Adrenal gland (tissue), 9 donors: ENCODE measurements at regions not wholly inside any gene's neighbourhood (a gene's known extent, or its start where the extent isn't known, plus 50 kb on each side); places are given as distances from the start of the nearest gene placed in this dataset.

Experiments
- DNase-seq, 7 donors: peaks; one replicate each; pipeline ENCODE4 v3.0.0-alpha.2; 2019 to 2020
- H3K27ac ChIP-seq, 5 donors: fragments of 200-600 bp; sonication (generic) in 4 of 5; 1 replicate in 3 of 5; 2 replicates in 2 of 5; pipeline versions ENCODE4 v1.5.1 to v1.8.0; 2016 to 2020; ENCODE audit warnings: mild to moderate bottlenecking in 1 of 5
- H3K27me3 ChIP-seq: fragments of 200-600 bp; 2 replicates; pipeline ENCODE4 v1.8.0; 2021
- H3K36me3 ChIP-seq, 2 donors: fragments of 200-600 bp; replicated peaks in 1 of 2; 1 replicate in 1 of 2; 2 replicates in 1 of 2; pipeline versions ENCODE4 v1.5.1 to v1.8.0; 2018 to 2022
- H3K4me1 ChIP-seq, 2 donors: fragments of 200-600 bp; replicated peaks in 1 of 2; 1 replicate in 1 of 2; 2 replicates in 1 of 2; pipeline versions ENCODE4 v1.5.1 to v1.8.0; 2018 to 2021
- H3K4me3 ChIP-seq, 4 donors: fragments of 200-600 bp; sonication (generic) in 3 of 4; one replicate each; pipeline ENCODE4 v1.5.1; 2016 to 2018
- H3K9me3 ChIP-seq, 3 donors: fragments of 200-600 bp; sonication (generic) in 1 of 3; replicated peaks in 1 of 3; 1 replicate in 2 of 3; 2 replicates in 1 of 3; pipeline versions ENCODE4 v1.5.1 to v1.8.0; 2016 to 2021
- CTCF ChIP-seq, 6 experiments: fragments of 450-650 bp in 4 of 6; fragments of 200-600 bp in 2 of 6; sonication (generic) in 1 of 6; IDR thresholded peaks; 1 replicate in 5 of 6; 2 replicates in 1 of 6; pipeline versions ENCODE4 v1.5.1 to v1.8.0; 2016 to 2021; ENCODE audit warnings: antibody characterized with exemption in 6 of 6, mild to moderate bottlenecking in 2 of 6, moderate library complexity in 1 of 6
- POLR2A ChIP-seq, 2 donors: fragments of 450-650 bp; IDR thresholded peaks; one replicate each; pipeline ENCODE4 v1.6.1; 2017; ENCODE audit warnings: antibody characterized with exemption in 2 of 2, mild to moderate bottlenecking in 2 of 2, moderate library complexity in 1 of 2
- WGBS, 4 donors: extraction: QIAGEN DNeasy Blood & Tissue Kit in 2 of 4; methylation state at CpG; one replicate each; pipeline versions ENCODE4 v1.1.5 to v1.1.7; 2013 to 2017; 5-methylcytosine and 5-hydroxymethylcytosine counted together
- intact Hi-C, 2 donors: fragments of 100-400 bp; cut with DNase I; formaldehyde crosslinking; loops; one replicate each; pipeline versions ENCODE4 v1.14.1 to v1.15.0; 2022 to 2023
- donor health status: healthy with polysubstance abuse.
- donor health status: Bipolar disorder and iron deficiency.
- donor health status: DM: yes; HTN: yes; CAD: no.
- donor health status: DM: no; HTN: no; CAD: no.
- donor health status: DM: no; HTN: no; CAD: no.

GRCh38 chr3:24586920-24587319 lies 92.3 kb upstream of the THRB start:
- no peak for DNase-seq
- 77 to 90% (median 88%) methylated on average over 4 of the region's 4 CpGs for WGBS, 4 donors
- Histone ChIP-seq H3K4me1 (no peaks in the 10 kb centered on the region), H3K27ac (no peak overlapping the region), H3K27me3 (peaks cover 10% of the 10 kb centered on the region), H3K9me3 (no peaks in the 10 kb centered on the region), H3K36me3 (no peaks in the 10 kb centered on the region), H3K4me3 (no peak overlapping the region)
- TF ChIP-seq POLR2A (IDR thresholded peaks at IDR 0.05) (no peak), CTCF (IDR thresholded peaks at IDR 0.05) (no peak)
- intact Hi-C loops: loop anchor here in 1 of 2 donors (10.0 kb wide), 1 partner anchor 62 kb away; no protein-coding TSS in a partner anchor

GRCh38 chr3:24588629-24589512 lies 94.2 kb upstream of the THRB start:
- H3K9me3 ChIP-seq: no peaks in the 10 kb centered on the region
- no peak for DNase-seq
- H3K27ac ChIP-seq: no peak overlapping the region
- WGBS, 4 donors: 55 to 66% (median 60%) methylated on average over 6 of the region's 6 CpGs
- intact Hi-C loops: loop anchor here in 1 of 2 donors (10.0 kb wide), 1 partner anchor 64 kb away; no protein-coding TSS in a partner anchor
- H3K4me1 ChIP-seq: no peaks in the 10 kb centered on the region
- TF ChIP-seq CTCF (IDR thresholded peaks at IDR 0.05) (no peak), POLR2A (IDR thresholded peaks at IDR 0.05) (no peak)
- H3K27me3 ChIP-seq: peaks cover 10% of the 10 kb centered on the region
- no peaks in the 10 kb centered on the region for H3K36me3 ChIP-seq
- no peak overlapping the region for H3K4me3 ChIP-seq

- DNase-seq: no peak
- TF ChIP-seq CTCF (IDR thresholded peaks at IDR 0.05) (no peak), POLR2A (IDR thresholded peaks at IDR 0.05) (no peak)
- Histone ChIP-seq H3K27ac (no peak overlapping the region), H3K36me3 (no peaks in the 10 kb centered on the region), H3K4me3 (no peak overlapping the region), H3K9me3 (no peaks in the 10 kb centered on the region), H3K4me1 (no peaks in the 10 kb centered on the region), H3K27me3 (peaks cover 10% of the 10 kb centered on the region)
- WGBS, 4 donors: 18 to 36% (median 32%) methylated on average over 1 of the region's 1 CpG
- intact Hi-C loops: loop anchor here in 1 of 2 donors (10.0 kb wide), 1 partner anchor 65 kb away; no protein-coding TSS in a partner anchor
These were observed 94.8 kb upstream of the THRB start for GRCh38 chr3:24589513-24589851.

- WGBS, 4 donors: 63 to 72% (median 64%) methylated on average over 3 of the region's 3 CpGs
- Histone ChIP-seq H3K9me3 (no peaks in the 10 kb centered on the region), H3K4me1 (no peaks in the 10 kb centered on the region), H3K27ac (no peak overlapping the region), H3K36me3 (no peaks in the 10 kb centered on the region), H3K27me3 (peaks cover 8% of the 10 kb centered on the region), H3K4me3 (no peak overlapping the region)
- intact Hi-C loops: loop anchor here in 1 of 2 donors (10.0 kb wide), 1 partner anchor 65 kb away; no protein-coding TSS in a partner anchor
- TF ChIP-seq POLR2A (IDR thresholded peaks at IDR 0.05): no peak
- no peak for TF ChIP-seq CTCF (IDR thresholded peaks at IDR 0.05)
- no peak for DNase-seq
These were observed 95.6 kb upstream of the THRB start for GRCh38 chr3:24589931-24590880.
